GM10266 (cell line): ENCODE measurements at regions not wholly inside any gene's neighbourhood (a gene's known extent, or its start where the extent isn't known, plus 50 kb on each side); places are given as distances from the start of the nearest gene placed in this dataset.
"Not testable (repeated sequence)": the region's sequence is repeated elsewhere in the genome, so short reads cannot be mapped to it uniquely, and the experiment has no call there.

Experiments used
- DNase-seq: peaks from one replicate; pipeline ENCODE4 v3.0.0; 2012; ENCODE audit errors: extremely low spot score
- TF ChIP-seq, protein P1 (sequence below): IDR thresholded peaks from 2 replicates; pipeline ENCODE4 v1.5.1; 2012; ENCODE audit warnings: mild to moderate bottlenecking, low read depth; ENCODE audit not compliant: control insufficient read depth, insufficient read depth; ENCODE audit errors: missing control alignments

DNA sequence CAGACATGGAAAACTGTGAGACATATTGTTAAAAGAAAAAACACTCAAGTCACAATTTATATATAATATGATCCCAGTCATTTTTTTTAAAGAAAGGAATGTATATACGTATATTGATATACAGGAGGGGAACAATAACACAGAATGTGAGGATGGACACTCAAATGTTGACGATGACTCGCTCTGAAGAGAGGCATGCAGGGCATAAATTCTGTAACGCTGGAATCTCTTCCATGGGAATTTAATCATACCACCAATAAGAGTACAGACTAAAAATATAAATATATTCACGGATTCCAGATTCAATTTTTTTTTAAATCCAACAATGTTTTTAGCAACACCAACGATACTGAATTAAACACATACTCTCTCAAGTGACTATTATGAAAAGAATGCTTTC lies 106.9 kb upstream of the CCDC28A start:
- TF ChIP-seq, protein P1, sequence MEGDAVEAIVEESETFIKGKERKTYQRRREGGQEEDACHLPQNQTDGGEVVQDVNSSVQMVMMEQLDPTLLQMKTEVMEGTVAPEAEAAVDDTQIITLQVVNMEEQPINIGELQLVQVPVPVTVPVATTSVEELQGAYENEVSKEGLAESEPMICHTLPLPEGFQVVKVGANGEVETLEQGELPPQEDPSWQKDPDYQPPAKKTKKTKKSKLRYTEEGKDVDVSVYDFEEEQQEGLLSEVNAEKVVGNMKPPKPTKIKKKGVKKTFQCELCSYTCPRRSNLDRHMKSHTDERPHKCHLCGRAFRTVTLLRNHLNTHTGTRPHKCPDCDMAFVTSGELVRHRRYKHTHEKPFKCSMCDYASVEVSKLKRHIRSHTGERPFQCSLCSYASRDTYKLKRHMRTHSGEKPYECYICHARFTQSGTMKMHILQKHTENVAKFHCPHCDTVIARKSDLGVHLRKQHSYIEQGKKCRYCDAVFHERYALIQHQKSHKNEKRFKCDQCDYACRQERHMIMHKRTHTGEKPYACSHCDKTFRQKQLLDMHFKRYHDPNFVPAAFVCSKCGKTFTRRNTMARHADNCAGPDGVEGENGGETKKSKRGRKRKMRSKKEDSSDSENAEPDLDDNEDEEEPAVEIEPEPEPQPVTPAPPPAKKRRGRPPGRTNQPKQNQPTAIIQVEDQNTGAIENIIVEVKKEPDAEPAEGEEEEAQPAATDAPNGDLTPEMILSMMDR: no peak
- DNase-seq: no peak

DNA sequence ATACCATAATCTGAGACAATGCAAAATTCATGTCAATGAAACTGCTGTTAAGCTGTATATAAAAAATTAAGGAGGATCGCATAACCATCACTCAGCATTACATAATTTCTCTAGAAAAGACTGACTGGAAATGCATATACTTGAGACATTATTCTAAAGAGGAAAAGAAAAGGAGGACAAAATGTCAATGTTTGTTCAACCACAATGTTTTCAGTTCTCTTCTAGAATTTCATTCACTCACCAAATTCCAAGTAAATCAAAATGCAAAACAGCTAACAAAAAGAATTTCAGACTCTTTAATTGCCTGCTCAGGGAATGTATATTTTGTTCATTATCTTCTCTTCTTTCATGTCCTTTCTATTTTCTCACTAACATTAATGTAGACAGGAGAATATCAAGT lies 106.2 kb upstream of the CCDC28A start:
- DNase-seq: no peak
- TF ChIP-seq, protein P1: no peak

DNA sequence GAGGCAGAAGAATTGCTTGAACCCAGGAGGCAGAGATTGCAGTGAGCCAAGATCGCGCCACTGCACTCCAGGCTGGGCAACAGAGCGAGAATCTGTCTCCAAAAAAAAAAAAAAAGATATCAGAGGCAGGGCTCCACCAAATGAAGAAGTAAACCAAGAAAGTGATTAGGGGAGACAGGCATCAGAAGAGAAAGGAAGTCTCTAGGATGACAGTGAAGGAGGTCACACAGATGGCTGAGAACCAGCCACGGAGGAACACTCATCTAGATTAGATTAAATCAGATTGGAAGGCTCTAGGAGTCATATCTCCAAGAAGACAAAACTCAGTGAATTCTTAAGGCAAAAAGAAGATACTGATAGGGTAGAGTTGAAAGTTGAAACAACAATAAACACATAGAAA lies 102.2 kb upstream of the CCDC28A start:
- TF ChIP-seq, protein P1: no peak

DNA sequence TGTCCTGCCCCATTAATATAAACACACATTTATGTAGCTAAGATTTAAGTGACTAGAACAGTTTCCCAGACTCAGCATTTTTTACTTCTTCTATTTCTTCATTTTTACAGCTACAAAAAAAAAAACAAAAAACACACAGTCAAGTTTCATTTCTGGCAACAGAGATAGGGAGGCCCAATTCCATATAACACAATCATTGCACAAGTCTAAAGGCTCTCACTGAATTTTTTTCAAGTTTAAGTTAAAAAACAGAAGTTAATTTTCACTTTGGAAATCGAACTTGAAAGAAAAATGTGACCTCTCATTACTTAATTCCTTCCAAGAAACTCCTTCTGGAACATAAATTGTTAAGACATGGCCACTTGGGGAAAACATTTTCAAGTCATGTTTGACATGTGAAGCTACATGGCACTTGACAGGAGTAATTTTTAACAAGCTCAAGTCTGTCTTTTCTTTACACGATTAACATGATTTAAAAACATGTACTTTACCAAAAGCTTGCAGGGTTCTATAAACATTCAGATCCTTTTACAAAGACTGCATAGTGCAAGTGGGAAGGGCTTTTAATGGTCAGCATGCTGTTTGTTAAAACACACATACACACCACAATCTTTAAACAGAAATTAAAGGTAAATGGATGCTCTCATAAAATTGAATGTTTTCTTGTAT lies 100.1 kb upstream of the CCDC28A start:
- TF ChIP-seq, protein P1: no peak
- DNase-seq: no peak

More for the DNA sequence above, 102.2 kb upstream of the CCDC28A start:
- DNase-seq: no peak

DNA sequence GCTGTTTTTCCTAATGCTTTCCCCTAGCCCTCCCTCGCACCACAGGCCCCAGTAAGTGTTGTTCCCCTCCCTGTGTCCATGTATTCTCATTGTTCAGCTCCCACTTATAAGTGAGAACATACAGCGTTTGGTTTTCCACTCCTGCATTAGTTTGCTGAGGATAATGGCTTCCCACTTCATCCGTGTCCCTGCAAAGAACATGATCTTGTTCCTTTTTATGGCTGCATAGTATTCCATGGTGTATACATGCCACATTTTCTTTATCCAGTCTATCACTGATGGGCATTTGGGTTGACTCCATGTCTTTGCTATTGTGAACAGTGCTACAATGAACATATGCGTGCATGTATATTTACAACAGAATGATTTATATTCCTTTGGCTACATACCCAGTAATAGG lies 99.1 kb upstream of the CCDC28A start:
- not testable (repeated sequence) for DNase-seq

DNA sequence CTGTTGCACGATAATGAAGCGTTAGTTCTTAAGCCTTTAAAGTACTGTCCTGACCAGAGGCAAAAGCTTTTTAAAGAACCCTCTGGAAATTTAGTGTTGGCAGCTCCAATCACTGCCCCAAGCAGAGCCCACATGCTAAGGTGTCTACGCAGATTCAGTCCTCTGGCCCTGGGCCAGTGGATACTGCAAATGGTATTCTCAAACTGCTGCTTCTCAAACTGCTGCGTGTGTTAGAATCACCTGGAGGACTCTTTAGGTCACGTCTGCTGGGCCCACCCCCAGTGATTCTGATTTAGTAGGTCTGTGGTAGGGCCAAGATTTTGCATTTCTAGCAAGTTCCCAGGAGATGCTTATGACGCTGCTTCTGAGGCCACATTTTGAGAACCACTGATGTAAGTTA lies 96.0 kb upstream of the CCDC28A start:
- DNase-seq: no peak
- TF ChIP-seq, protein P1: no peak

DNA sequence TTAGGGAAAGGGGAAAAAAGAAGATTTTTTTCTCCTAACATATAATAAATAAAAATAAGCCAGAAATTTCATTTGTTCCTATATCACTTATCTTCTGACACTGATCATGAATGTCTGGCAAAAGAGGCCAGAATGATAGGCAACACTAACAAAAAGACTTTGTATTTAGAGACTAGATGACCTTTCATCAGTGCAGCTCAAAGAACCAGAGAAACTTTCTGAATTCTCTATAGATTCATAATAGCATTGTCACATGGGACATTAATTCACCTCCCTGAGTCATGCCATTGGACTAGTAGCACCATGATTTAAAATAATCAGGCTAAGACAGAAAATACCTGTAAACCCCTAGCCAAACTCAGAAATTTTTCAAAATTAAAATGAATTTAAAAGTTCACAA lies 95.4 kb upstream of the CCDC28A start:
- TF ChIP-seq, protein P1: no peak
- DNase-seq: no peak

DNA sequence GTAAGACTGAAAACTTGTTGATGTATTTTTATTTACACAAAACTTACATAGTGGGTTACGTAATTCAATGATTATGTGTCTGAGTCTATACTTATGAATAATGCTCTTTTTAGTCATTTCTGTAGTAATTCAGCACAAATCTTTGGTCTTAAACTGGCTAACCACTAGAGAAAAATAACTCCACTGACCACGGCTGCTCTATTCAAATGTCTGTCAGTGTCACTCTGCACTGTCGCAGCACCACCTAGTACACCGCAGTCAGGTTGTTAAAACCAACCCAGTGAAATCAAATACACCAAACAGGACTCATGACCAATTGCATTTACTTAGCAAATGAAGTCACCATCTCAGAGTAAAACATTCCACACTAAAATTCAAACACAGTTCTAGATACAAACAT lies 93.5 kb upstream of the CCDC28A start:
- TF ChIP-seq, protein P1: no peak
- no peak for DNase-seq
